Loucy (cell line): ENCODE measurements at regions not wholly inside any gene's neighbourhood (a gene's known extent, or its start where the extent isn't known, plus 50 kb on each side); places are given as distances from the start of the nearest gene placed in this dataset.

Source experiments
- H2AFZ ChIP-seq: fragments of 200-600 bp; sonication (generic); 2 replicates; pipeline ENCODE4 v1.6.0; 2016; ENCODE audit warnings: antibody characterized with exemption, mild to moderate bottlenecking, low read length, moderate library complexity
- H3F3A ChIP-seq: fragments of 200-600 bp; 2 replicates; pipeline ENCODE4 v1.6.0; 2016; ENCODE audit warnings: antibody characterized with exemption, low read depth, mild to moderate bottlenecking
- H3K27me3 ChIP-seq: fragments of 200-600 bp; sonication (generic); 2 replicates; pipeline ENCODE4 v1.6.1; 2014; ENCODE audit warnings: low read length, mild to moderate bottlenecking; ENCODE audit not compliant: insufficient read depth, poor library complexity, severe bottlenecking
- H3K36me3 ChIP-seq: fragments of 200-600 bp; sonication (generic); 2 replicates; pipeline ENCODE4 v1.6.1; 2016; ENCODE audit warnings: low read length; ENCODE audit not compliant: insufficient read depth
- H3K4me1 ChIP-seq: fragments of 200-600 bp; sonication (generic); 2 replicates; pipeline ENCODE4 v1.5.1; 2014; ENCODE audit warnings: low read length, mild to moderate bottlenecking; ENCODE audit not compliant: insufficient read depth, poor library complexity, severe bottlenecking
- H3K4me2 ChIP-seq: fragments of 200-600 bp; sonication (generic); 2 replicates; pipeline ENCODE4 v1.6.0; 2014; ENCODE audit warnings: antibody characterized with exemption, low read length, low read depth, mild to moderate bottlenecking; ENCODE audit not compliant: poor library complexity, severe bottlenecking
- H3K4me3 ChIP-seq: fragments of 200-600 bp; sonication (generic); 2 replicates; pipeline ENCODE4 v1.5.1; 2014; ENCODE audit warnings: low read length, mild to moderate bottlenecking, mixed read lengths; ENCODE audit not compliant: poor library complexity, severe bottlenecking
- H3K79me2 ChIP-seq: fragments of 200-600 bp; sonication (generic); 2 replicates; pipeline ENCODE4 v1.6.1; 2014; ENCODE audit warnings: low read length; ENCODE audit not compliant: insufficient read depth
- H3K9ac ChIP-seq: fragments of 200-600 bp; sonication (generic); 2 replicates; pipeline ENCODE4 v1.6.0; 2014; ENCODE audit warnings: mild to moderate bottlenecking, low read depth, low read length, moderate library complexity; ENCODE audit not compliant: poor library complexity, severe bottlenecking
- H3K9me2 ChIP-seq: fragments of 200-600 bp; sonication (generic); replicated peaks from 2 replicates; pipeline ENCODE4 v1.6.1; 2016; ENCODE audit warnings: low read depth, low read length, mixed read lengths
- H3K9me3 ChIP-seq: fragments of 200-600 bp; sonication (generic); 2 replicates; pipeline ENCODE4 v1.6.1; 2014; ENCODE audit warnings: mild to moderate bottlenecking, antibody characterized with exemption, low read length, low read depth; ENCODE audit not compliant: insufficient read depth
- H4K20me1 ChIP-seq: fragments of 200-600 bp; sonication (generic); 2 replicates; pipeline ENCODE4 v1.6.0; 2014; ENCODE audit warnings: antibody characterized with exemption, low read length, mild to moderate bottlenecking; ENCODE audit not compliant: insufficient read depth, poor library complexity, severe bottlenecking
- CTCF ChIP-seq: fragments of 200-600 bp; sonication (generic); conservative IDR thresholded peaks from 2 replicates; pipeline ENCODE4 v1.5.1; 2014; ENCODE audit warnings: mild to moderate bottlenecking, antibody characterized with exemption, low read length
- EZH2phosphoT487 ChIP-seq: fragments of 200-600 bp; IDR thresholded peaks from 2 replicates; pipeline ENCODE4 v1.6.1; 2018; ENCODE audit warnings: antibody characterized with exemption, mild to moderate bottlenecking, moderate library complexity, borderline replicate concordance

GRCh38 chr1:185483217-185483616 lies 166.2 kb upstream of the IVNS1ABP start:
- no peak overlapping the region for H3K4me3 ChIP-seq
- no peak overlapping the region for H3K4me2 ChIP-seq
- H3K27me3 ChIP-seq, result no peaks in the 10 kb centered on the region
- H3F3A ChIP-seq, result no peaks in the 10 kb centered on the region
- no peak overlapping the region for H2AFZ ChIP-seq
- TF ChIP-seq CTCF (no peak), EZH2phosphoT487 (no peak)
- H3K9me2 ChIP-seq, result no peaks in the 10 kb centered on the region
- H3K4me1 ChIP-seq, result peaks cover 6% of the 10 kb centered on the region
- H4K20me1 ChIP-seq, result no peaks in the 10 kb centered on the region
- H3K9ac ChIP-seq, result no peak overlapping the region
- H3K79me2 ChIP-seq, result no peaks in the 10 kb centered on the region
- no peaks in the 10 kb centered on the region for H3K36me3 ChIP-seq
- H3K9me3 ChIP-seq, result no peaks in the 10 kb centered on the region

GRCh38 chr1:185480545-185480944 lies 163.5 kb upstream of the IVNS1ABP start:
- no peaks in the 10 kb centered on the region for H3K9me2 ChIP-seq
- no peaks in the 10 kb centered on the region for H4K20me1 ChIP-seq
- H3K27me3 ChIP-seq, result no peaks in the 10 kb centered on the region
- no peaks in the 10 kb centered on the region for H3K9me3 ChIP-seq
- no peak overlapping the region for H3K9ac ChIP-seq
- no peak overlapping the region for H3K4me2 ChIP-seq
- no peaks in the 10 kb centered on the region for H3K36me3 ChIP-seq
- TF ChIP-seq CTCF (no peak), EZH2phosphoT487 (no peak)
- H3K4me1 ChIP-seq, result peaks cover 6% of the 10 kb centered on the region
- H3K4me3 ChIP-seq, result no peak overlapping the region
- H2AFZ ChIP-seq, result no peak overlapping the region
- H3K79me2 ChIP-seq, result no peaks in the 10 kb centered on the region
- H3F3A ChIP-seq, result no peaks in the 10 kb centered on the region

- Histone ChIP-seq H3K36me3 (no peaks in the 10 kb centered on the region), H3F3A (no peaks in the 10 kb centered on the region), H4K20me1 (no peaks in the 10 kb centered on the region), H3K27me3 (no peaks in the 10 kb centered on the region), H3K79me2 (no peaks in the 10 kb centered on the region), H2AFZ (no peak overlapping the region), H3K4me1 (peaks cover 6% of the 10 kb centered on the region), H3K9me2 (no peaks in the 10 kb centered on the region), H3K9me3 (no peaks in the 10 kb centered on the region), H3K4me3 (no peak overlapping the region), H3K9ac (no peak overlapping the region), H3K4me2 (no peak overlapping the region)
- TF ChIP-seq EZH2phosphoT487 (no peak), CTCF (no peak)
Measured at GRCh38 chr1:185479796-185480195, 162.8 kb upstream of the IVNS1ABP start.
